Body of pancreas (tissue), 4 donors: ENCODE measurements at regions not wholly inside any gene's neighbourhood (a gene's known extent, or its start where the extent isn't known, plus 50 kb on each side); places are given as distances from the start of the nearest gene placed in this dataset.

Source experiments
- POLR2A ChIP-seq, 3 donors: fragments of 450-650 bp; IDR thresholded peaks; one replicate each; pipeline ENCODE4 v1.6.1; 2016; ENCODE audit warnings: antibody characterized with exemption in 3 of 3, mild to moderate bottlenecking in 2 of 3
- TF ChIP-seq, protein P1 (sequence below), 7 experiments: fragments of 450-650 bp in 4 of 7; fragments of 200-600 bp in 3 of 7; sonication (generic) in 3 of 7; IDR thresholded peaks; one replicate each; pipeline ENCODE4 v1.5.1; 2016 to 2019; ENCODE audit warnings: antibody characterized with exemption in 7 of 7

DNA sequence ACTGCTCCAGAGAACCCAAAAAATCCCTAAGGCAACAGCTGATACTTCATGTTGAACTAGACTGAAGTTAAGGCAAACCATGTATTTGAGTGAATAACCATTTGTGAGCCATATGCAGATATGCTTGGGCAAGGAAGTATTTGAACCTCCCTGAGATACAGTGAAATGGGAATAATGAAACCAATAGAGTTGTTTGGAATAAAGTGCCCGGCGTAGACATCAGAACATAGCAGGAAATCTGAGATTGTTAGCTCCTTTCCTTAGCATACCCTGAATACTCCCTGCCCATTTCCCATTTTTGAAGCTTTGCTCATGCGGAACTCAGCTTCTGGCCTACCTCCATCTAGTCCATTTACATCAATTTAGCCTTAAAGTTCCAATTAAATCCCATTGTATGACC is 611.9 kb downstream of the EFNA5 start:
- TF ChIP-seq POLR2A (IDR thresholded peaks at IDR 0.05), result no peak
- TF ChIP-seq, protein P1, sequence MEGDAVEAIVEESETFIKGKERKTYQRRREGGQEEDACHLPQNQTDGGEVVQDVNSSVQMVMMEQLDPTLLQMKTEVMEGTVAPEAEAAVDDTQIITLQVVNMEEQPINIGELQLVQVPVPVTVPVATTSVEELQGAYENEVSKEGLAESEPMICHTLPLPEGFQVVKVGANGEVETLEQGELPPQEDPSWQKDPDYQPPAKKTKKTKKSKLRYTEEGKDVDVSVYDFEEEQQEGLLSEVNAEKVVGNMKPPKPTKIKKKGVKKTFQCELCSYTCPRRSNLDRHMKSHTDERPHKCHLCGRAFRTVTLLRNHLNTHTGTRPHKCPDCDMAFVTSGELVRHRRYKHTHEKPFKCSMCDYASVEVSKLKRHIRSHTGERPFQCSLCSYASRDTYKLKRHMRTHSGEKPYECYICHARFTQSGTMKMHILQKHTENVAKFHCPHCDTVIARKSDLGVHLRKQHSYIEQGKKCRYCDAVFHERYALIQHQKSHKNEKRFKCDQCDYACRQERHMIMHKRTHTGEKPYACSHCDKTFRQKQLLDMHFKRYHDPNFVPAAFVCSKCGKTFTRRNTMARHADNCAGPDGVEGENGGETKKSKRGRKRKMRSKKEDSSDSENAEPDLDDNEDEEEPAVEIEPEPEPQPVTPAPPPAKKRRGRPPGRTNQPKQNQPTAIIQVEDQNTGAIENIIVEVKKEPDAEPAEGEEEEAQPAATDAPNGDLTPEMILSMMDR (IDR thresholded peaks at IDR 0.05), result no peak
